ENCODE measurements at regions not wholly inside any gene's neighbourhood (a gene's known extent, or its start where the extent isn't known, plus 50 kb on each side); places are given as distances from the start of the nearest gene placed in this dataset.

DNA sequence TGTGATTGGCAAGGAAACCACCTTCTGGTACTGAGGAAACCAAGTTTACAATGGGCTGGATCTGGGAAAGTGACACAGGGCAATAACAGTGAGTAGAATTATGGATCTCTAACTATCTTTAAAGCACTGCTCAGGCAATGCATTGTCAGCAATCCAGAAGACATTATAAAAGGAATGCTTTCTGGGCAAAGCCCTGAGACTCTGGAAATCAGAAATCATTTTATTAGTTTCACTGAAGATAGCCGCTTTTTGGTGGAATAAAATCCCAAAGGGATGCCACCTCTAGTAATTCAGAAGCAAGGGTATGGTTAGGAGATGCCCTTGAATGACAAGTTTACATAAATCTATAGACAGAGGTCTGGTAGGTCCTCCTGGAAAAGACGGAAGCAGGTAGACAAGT, 211.1 kb downstream of the DMRT2 start:
- TF ChIP-seq TAF1 (IDR thresholded peaks at IDR 0.05; ENCODE audit: low read depth) (no peak), RAD21 (IDR thresholded peaks at IDR 0.05; ENCODE audit: low read depth) (no peak), CEBPB (IDR thresholded peaks at IDR 0.05) (no peak), EP300 (IDR thresholded peaks at IDR 0.05; ENCODE audit: borderline replicate concordance) (no peak), FOXM1 (IDR thresholded peaks at IDR 0.05; ENCODE audit: borderline replicate concordance, low read depth) (no peak), YY1 (IDR thresholded peaks at IDR 0.05; ENCODE audit: low read depth) (no peak), NFIC (IDR thresholded peaks at IDR 0.05) (no peak), EGR1 (IDR thresholded peaks at IDR 0.05) (no peak), CREB1 (IDR thresholded peaks at IDR 0.05; ENCODE audit: low read depth) (no peak), ZBTB7A (IDR thresholded peaks at IDR 0.05; ENCODE audit: low read depth) (no peak), TEAD4 (IDR thresholded peaks at IDR 0.05) (no peak)
- TF ChIP-seq, protein P1, sequence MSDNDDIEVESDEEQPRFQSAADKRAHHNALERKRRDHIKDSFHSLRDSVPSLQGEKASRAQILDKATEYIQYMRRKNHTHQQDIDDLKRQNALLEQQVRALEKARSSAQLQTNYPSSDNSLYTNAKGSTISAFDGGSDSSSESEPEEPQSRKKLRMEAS (IDR thresholded peaks at IDR 0.05) = no peak
- TF ChIP-seq, protein P2, sequence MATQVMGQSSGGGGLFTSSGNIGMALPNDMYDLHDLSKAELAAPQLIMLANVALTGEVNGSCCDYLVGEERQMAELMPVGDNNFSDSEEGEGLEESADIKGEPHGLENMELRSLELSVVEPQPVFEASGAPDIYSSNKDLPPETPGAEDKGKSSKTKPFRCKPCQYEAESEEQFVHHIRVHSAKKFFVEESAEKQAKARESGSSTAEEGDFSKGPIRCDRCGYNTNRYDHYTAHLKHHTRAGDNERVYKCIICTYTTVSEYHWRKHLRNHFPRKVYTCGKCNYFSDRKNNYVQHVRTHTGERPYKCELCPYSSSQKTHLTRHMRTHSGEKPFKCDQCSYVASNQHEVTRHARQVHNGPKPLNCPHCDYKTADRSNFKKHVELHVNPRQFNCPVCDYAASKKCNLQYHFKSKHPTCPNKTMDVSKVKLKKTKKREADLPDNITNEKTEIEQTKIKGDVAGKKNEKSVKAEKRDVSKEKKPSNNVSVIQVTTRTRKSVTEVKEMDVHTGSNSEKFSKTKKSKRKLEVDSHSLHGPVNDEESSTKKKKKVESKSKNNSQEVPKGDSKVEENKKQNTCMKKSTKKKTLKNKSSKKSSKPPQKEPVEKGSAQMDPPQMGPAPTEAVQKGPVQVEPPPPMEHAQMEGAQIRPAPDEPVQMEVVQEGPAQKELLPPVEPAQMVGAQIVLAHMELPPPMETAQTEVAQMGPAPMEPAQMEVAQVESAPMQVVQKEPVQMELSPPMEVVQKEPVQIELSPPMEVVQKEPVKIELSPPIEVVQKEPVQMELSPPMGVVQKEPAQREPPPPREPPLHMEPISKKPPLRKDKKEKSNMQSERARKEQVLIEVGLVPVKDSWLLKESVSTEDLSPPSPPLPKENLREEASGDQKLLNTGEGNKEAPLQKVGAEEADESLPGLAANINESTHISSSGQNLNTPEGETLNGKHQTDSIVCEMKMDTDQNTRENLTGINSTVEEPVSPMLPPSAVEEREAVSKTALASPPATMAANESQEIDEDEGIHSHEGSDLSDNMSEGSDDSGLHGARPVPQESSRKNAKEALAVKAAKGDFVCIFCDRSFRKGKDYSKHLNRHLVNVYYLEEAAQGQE (IDR thresholded peaks at IDR 0.05; ENCODE audit: low read depth) = no peak
